PC-9 (cell line): ENCODE measurements at regions not wholly inside any gene's neighbourhood (a gene's known extent, or its start where the extent isn't known, plus 50 kb on each side); places are given as distances from the start of the nearest gene placed in this dataset.

Source experiments
- BruUV-seq: library from RNA; stranded (reverse); fragments of 400-500 nt; replicated peaks from 2 replicates; lab custom pipeline; 2021; lab: Mats Ljungman, UMichigan
- CTCF ChIA-PET: fragments of 300-600 bp; sonication (Branson Sonifier 250); formaldehyde crosslinking; loops from one replicate; lab custom pipeline; 2022; ENCODE audit warnings: antibody characterized with exemption; lab: Charles Lee
- POLR2A ChIA-PET: fragments of 300-600 bp; sonication (Branson Sonifier 250); formaldehyde crosslinking; loops from one replicate; lab custom pipeline; 2022; ENCODE audit warnings: antibody characterized with exemption; ENCODE audit not compliant: unreplicated experiment; lab: Charles Lee
- DNase-seq, 2 experiments: peaks; one replicate each; pipeline versions ENCODE4 v3.0.0 to v3.0.0-alpha.2; 2015 to 2022; ENCODE audit warnings: mixed read lengths in 1 of 2
- H2AFZ ChIP-seq: fragments of 200-600 bp; sonication (generic); 2 replicates; pipeline ENCODE4 v1.8.1; 2017; ENCODE audit warnings: antibody characterized with exemption
- H3F3A ChIP-seq: fragments of 200-600 bp; sonication (generic); 2 replicates; pipeline ENCODE4 v1.8.1; 2017; ENCODE audit warnings: antibody characterized with exemption, mild to moderate bottlenecking, low read depth; ENCODE audit not compliant: insufficient read depth
- H3K27ac ChIP-seq: fragments of 200-600 bp; sonication (generic); 2 replicates; pipeline ENCODE4 v1.6.1; 2016; ENCODE audit warnings: mixed run types
- H3K27me3 ChIP-seq: fragments of 200-600 bp; sonication (generic); 2 replicates; pipeline ENCODE4 v1.6.1; 2016; ENCODE audit warnings: low read depth, mixed run types; ENCODE audit not compliant: insufficient read depth
- H3K36me3 ChIP-seq: fragments of 200-600 bp; sonication (generic); 2 replicates; pipeline ENCODE4 v1.6.1; 2016; ENCODE audit warnings: low read depth, mixed run types
- H3K4me1 ChIP-seq: fragments of 200-600 bp; sonication (generic); replicated peaks from 2 replicates; pipeline ENCODE4 v1.6.1; 2016; ENCODE audit warnings: mixed run types; ENCODE audit not compliant: insufficient read depth
- H3K4me2 ChIP-seq: fragments of 200-600 bp; sonication (generic); 2 replicates; pipeline ENCODE4 v1.6.1; 2017; ENCODE audit warnings: mixed run types
- H3K4me3 ChIP-seq: fragments of 200-600 bp; sonication (generic); 2 replicates; pipeline ENCODE4 v1.6.1; 2016; ENCODE audit warnings: mixed run types
- H3K79me2 ChIP-seq: fragments of 200-600 bp; sonication (generic); 2 replicates; pipeline ENCODE4 v1.6.1; 2017; ENCODE audit warnings: low read depth, mixed run types
- H3K9me2 ChIP-seq: fragments of 200-600 bp; sonication (generic); 2 replicates; pipeline ENCODE4 v1.8.1; 2017; ENCODE audit warnings: mild to moderate bottlenecking; ENCODE audit not compliant: insufficient read depth
- H3K9me3 ChIP-seq: fragments of 200-600 bp; sonication (generic); 2 replicates; pipeline ENCODE4 v1.8.1; 2016; ENCODE audit warnings: low read depth; ENCODE audit not compliant: insufficient read depth
- H4K20me1 ChIP-seq: fragments of 200-600 bp; sonication (generic); 2 replicates; pipeline ENCODE4 v1.8.1; 2017; ENCODE audit not compliant: insufficient read depth
- CTCF ChIP-seq: fragments of 200-600 bp; sonication (generic); conservative IDR thresholded peaks from 2 replicates; pipeline ENCODE4 v1.6.1; 2017; ENCODE audit warnings: mixed run types, antibody characterized with exemption, mild to moderate bottlenecking, moderate library complexity
- EZH2 ChIP-seq: fragments of 200-600 bp; sonication (generic); IDR thresholded peaks from 2 replicates; pipeline ENCODE4 v1.8.0; 2017; ENCODE audit warnings: antibody characterized with exemption, low read depth
- intact Hi-C: fragments of 100-400 bp; cut with micrococcal nuclease; formaldehyde crosslinking; loops from one replicate; pipeline ENCODE4 v1.10.0; 2022; ENCODE audit not compliant: unreplicated experiment

GRCh38 chr1:221631556-221631955 lies 110.3 kb downstream of the DUSP10 start:
- Histone ChIP-seq H3K9me3 (0 out of 2 replicates have a peak, but pooled peaks cover 3% of the 10 kb centered on the region), H3K27ac (no peak overlapping the region), H3K4me1 (no peaks in the 10 kb centered on the region), H3K36me3 (no peaks in the 10 kb centered on the region), H4K20me1 (no peaks in the 10 kb centered on the region), H3K9me2 (no peaks in the 10 kb centered on the region), H3K4me2 (no peak overlapping the region), H3K27me3 (no peaks in the 10 kb centered on the region), H3F3A (no peaks in the 10 kb centered on the region), H2AFZ (no peak overlapping the region), H3K4me3 (no peak overlapping the region), H3K79me2 (no peaks in the 10 kb centered on the region)
- ChIA-PET CTCF (no interaction called here), POLR2A (no interaction called here)
- intact Hi-C loops: no loop called here
- no peak for DNase-seq
- no TSS peak for BruUV-seq
- TF ChIP-seq CTCF: no peak
- TF ChIP-seq EZH2: no peak

- intact Hi-C loops: no loop called here
- no peaks in the 10 kb centered on the region for H3K4me1 ChIP-seq
- no peak for DNase-seq
- no peak overlapping the region for H3K4me2 ChIP-seq
- H4K20me1 ChIP-seq: no peaks in the 10 kb centered on the region
- H3F3A ChIP-seq: no peaks in the 10 kb centered on the region
- no peaks in the 10 kb centered on the region for H3K9me2 ChIP-seq
- no TSS peak for BruUV-seq
- H3K9me3 ChIP-seq: no peaks in the 10 kb centered on the region
- H3K79me2 ChIP-seq: no peaks in the 10 kb centered on the region
- no peak overlapping the region for H3K27ac ChIP-seq
- H3K27me3 ChIP-seq: no peaks in the 10 kb centered on the region
- H3K4me3 ChIP-seq: no peak overlapping the region
- no peaks in the 10 kb centered on the region for H3K36me3 ChIP-seq
- no peak for TF ChIP-seq EZH2
- no peak for TF ChIP-seq CTCF
- H2AFZ ChIP-seq: no peak overlapping the region
- POLR2A ChIA-PET: no interaction called here
- CTCF ChIA-PET: no interaction called here
Observed at GRCh38 chr1:221632072-221632471, 109.8 kb downstream of the DUSP10 start.

- Histone ChIP-seq H3K9me2 (no peaks in the 10 kb centered on the region), H2AFZ (no peak overlapping the region), H3K9me3 (no peaks in the 10 kb centered on the region), H3K36me3 (no peaks in the 10 kb centered on the region), H3K4me3 (no peak overlapping the region), H4K20me1 (no peaks in the 10 kb centered on the region), H3K79me2 (no peaks in the 10 kb centered on the region), H3K27ac (no peak overlapping the region), H3F3A (no peaks in the 10 kb centered on the region), H3K4me1 (no peaks in the 10 kb centered on the region), H3K27me3 (no peaks in the 10 kb centered on the region), H3K4me2 (no peak overlapping the region)
- no peak for DNase-seq
- TF ChIP-seq EZH2: no peak
- TF ChIP-seq CTCF: no peak
- CTCF ChIA-PET: no interaction called here
- intact Hi-C loops: no loop called here
- POLR2A ChIA-PET: no interaction called here
- no TSS peak for BruUV-seq
Observed at GRCh38 chr1:221633841-221634409, 108.0 kb downstream of the DUSP10 start.
